Ureter (tissue), 1 donor: ENCODE measurements at regions not wholly inside any gene's neighbourhood (a gene's known extent, or its start where the extent isn't known, plus 50 kb on each side); places are given as distances from the start of the nearest gene placed in this dataset.

ENCODE experiments used
- DNase-seq: peaks from one replicate; pipeline ENCODE4 v3.0.0-alpha.2; 2020; ENCODE audit warnings: low spot score
- donor health status: DM: yes; HTN: yes; CAD: no.

DNA sequence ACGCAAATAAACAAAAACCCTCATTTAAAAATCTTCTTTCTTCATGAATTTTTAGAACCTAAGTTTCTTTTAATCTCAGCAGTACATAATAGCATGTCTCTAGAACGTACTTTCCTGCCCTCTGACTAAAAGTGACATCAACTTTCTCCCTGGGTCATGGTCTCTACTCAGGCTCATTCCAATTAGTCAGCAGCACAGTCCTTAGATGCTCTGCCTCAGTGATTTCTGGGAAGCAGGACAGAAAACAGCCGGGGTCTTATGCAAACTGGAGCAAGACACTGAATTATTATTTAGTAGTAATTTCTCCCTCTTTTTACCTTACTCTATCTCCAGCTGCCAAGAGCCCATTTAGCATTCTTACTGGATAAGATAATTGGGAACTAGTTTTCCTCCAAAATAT, 365.2 kb downstream of the TUSC7 start:
- no peak for DNase-seq

DNA sequence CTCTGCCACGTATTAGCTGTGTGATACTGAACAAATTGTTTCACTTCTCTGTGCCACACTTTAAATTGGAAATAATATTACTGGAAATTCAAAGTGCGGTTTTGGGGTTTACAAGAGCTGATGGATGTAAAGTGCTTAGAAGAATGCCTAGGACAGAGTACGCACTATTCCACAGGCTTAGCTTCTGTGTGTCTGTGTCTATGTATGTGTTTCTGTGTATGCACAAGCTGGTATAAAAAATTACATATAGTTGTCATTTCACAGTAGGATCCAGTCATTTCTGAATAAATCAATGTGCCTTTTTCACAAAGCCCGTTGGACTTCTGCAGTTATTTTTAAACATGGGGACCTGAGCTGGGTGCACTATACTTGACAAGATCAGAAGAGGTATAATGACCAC, 370.4 kb downstream of the TUSC7 start:
- DNase-seq = no peak

- no peak for DNase-seq
Measured at GRCh38 chr3:117080872-117081271, 371.3 kb downstream of the TUSC7 start.

GRCh38 chr3:117084277-117084676, 374.7 kb downstream of the TUSC7 start:
- DNase-seq = no peak

DNA sequence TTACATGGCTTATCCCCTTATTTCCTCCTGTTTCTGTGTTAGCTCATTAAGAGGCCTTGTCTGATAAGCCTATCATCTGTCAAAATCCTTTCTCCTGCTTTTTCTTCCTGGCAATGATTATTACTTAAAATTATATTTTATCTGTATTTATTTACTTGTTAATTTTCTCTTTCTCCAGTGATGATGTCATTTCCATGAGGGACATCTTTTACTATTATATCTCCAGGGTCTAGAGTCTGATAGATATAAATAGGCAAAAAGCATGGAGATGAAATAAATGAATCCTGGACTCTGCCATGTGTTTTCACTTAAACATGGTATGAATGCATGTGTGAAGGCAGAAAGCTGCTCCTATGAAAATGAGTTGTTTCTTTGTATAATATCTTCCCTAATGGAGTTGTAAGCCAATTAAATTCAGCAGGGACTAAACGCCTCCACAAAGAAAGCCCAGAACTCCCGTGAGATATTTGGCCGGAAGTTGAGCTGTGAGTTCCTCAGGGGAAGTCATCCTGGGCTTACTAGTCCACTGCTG, 375.2 kb downstream of the TUSC7 start:
- DNase-seq = no peak

DNA sequence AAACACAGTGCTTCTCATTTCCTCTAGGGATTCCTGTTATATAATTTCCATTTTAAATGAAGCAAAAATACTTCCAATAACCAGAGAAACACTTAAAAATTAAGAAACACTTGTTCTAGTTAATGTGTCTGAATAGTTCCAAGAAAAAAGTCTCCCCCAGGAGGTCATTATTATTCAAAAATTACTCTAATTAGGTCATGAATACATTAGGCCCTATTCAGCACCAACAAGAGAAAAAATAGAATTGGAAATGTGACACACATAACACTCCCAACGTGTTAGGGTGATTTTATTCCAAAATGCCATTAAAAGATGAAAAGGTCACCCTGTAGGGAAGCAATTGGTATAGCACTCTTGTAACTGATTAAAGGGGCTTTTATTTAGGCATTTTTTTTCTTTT, 382.1 kb downstream of the TUSC7 start:
- no peak for DNase-seq

GRCh38 chr3:117096549-117096948, 387.0 kb downstream of the TUSC7 start:
- no peak for DNase-seq

- DNase-seq = no peak
Measured at GRCh38 chr3:117097351-117097750, 387.8 kb downstream of the TUSC7 start.

GRCh38 chr3:117101697-117102096, 392.1 kb downstream of the TUSC7 start:
- no peak for DNase-seq

GRCh38 chr3:117102426-117102825, 392.8 kb downstream of the TUSC7 start:
- no peak for DNase-seq

DNA sequence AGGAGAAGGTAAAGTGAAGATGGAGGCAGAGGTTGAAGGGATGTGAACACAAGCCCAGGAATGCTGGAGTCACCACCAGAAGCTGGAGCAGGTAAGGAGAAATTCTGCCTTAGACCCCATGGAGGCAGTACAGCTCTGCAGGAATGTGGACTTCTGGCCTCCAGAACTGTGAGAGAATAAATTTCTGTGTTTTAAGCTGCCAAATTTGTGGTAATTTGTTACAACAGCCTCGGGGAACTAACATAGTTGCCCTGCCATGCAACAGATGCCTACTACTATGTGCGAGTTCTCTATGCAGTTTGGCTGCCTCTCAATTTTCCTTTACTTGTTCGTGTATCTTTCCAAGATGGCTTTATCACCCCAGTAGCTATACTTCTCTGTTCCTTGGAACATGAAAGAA, 394.1 kb downstream of the TUSC7 start:
- DNase-seq = no peak

GRCh38 chr3:117104381-117104780, 394.8 kb downstream of the TUSC7 start:
- no peak for DNase-seq

- DNase-seq = no peak
Measured at GRCh38 chr3:117104792-117105191, 395.2 kb downstream of the TUSC7 start.

- no peak for DNase-seq
Measured at GRCh38 chr3:117105686-117106085, 396.1 kb downstream of the TUSC7 start.

DNA sequence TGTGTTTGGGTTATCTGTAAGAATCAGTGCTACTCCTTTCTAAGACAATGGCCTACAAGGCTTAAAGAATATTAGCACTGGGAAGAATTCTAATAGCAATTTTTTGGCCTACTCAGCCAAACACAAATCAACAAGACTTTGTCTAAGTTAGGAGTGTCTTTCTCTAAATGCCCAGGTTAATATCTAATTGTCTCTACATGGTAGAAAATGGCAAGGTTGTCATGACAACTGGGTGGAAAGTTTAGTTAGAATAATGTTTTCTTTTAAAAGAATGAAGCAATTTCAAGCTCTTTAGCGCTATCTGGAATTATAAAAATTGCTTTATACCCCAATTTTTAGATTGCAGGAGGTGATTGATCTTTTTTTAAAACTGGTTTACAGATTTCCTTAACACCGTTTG, 396.8 kb downstream of the TUSC7 start:
- no peak for DNase-seq

DNA sequence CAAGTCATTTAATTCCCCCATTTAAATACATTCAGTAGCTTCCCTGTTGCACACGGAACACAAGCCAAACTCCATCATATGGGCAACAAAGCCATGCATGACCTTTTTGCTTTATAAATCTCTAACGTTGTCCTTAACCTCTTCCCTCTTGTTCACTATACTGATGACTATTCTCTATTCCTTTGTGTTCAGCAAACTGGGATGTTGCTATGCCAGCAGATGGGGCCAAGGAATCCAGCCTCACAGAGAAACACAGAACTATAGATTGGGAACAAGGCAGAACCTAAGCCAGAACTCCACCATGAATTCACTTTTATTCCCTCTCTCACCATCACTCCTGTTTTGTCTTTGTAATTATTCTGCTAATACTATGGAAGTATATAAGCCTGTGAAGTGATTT, 398.4 kb downstream of the TUSC7 start:
- DNase-seq = no peak

GRCh38 chr3:117109178-117109577, 399.6 kb downstream of the TUSC7 start:
- no peak for DNase-seq

DNA sequence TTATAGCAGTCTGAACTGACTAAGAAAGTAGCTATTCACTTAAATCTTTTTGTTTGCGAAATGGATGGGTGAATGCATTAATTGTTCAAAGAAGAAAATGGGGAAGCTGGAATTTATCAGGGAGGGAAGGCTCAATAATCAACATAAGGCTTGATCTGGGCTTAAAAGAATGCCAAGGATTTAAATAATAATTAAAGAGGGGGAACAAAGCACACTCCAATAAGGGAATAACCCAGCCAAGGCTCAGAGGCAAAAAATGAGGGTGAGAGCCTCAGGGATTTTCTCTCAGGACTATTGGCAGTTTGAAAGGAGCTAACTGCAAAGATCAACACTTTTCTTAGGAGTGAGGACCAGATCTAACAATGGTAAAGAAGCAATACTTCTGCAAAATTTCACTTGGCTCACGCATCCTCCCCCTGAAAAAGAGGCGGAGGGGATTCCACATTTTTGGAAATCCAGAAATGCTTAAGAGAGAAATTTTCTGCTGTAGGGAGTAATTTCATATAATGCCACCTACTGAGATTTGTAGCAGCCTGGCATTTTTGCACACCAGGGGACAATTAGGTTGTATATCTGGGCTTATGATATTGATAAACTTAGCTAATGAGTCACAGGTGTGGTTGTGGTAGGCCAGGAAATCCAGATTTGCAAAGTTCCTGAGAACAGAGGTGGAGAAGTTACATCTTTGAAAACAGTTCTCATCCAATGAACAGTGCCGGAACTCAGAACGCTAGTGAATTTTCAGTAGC, 405.1 kb downstream of the TUSC7 start:
- no peak for DNase-seq

DNA sequence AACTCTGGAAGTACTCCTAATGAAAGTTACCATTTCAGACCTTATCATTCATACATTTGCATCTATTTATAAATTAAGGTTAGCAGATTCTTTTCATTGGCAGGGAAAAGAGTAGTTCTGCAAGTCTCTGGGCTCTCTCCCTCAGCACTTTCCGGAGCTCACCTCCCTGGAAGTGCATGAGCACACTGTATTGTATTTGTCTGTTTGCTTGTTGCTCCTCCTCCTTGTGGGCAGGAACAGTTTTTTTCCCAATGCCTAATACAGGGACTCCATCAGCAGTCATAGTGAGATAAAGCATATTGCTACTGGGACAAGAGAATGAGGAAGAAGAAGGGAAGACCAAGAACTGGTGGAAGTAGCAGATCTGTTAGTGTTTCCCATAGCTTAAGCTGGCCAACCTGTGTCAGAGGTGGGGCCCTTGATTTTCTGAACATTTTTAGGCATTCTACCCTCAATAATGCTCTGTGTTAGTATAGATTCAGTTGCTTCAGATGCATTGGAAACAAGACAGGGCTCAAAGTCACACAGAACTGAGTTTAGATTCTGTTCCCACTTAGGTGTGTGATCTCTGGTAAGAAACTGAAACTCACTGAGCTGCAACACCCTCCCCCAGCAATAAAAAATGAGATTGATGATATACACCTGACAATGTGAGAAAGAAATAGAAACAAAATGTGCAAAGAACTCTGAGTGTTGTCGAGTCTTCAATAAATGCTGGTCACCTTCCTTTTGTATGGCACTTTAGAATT, 407.8 kb downstream of the TUSC7 start:
- DNase-seq = no peak

DNA sequence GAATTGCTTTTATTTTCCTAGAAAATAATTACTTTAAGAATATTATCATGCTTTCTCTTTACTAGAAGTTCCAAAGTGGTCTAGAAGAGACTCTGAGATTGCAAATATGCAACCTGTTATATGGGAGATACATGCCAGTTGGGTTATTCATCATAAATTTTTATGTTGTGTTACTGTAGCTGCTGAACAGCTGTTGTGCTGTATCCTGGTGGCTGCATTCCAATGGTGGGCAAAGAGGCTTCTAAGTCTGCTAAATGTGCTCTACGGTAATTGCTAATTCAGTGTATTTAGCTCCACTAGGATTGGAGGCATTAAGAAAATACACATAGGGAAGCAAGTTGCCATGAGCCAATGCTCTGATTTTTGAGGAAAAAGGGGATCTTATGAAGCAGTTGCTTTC, 409.0 kb downstream of the TUSC7 start:
- no peak for DNase-seq

GRCh38 chr3:117120014-117120413, 410.4 kb downstream of the TUSC7 start:
- no peak for DNase-seq

GRCh38 chr3:117122609-117123008, 413.0 kb downstream of the TUSC7 start:
- DNase-seq = no peak

- no peak for DNase-seq
Measured at GRCh38 chr3:117126460-117126859, 416.9 kb downstream of the TUSC7 start.
